ENCODE measurements at regions not wholly inside any gene's neighbourhood (a gene's known extent, or its start where the extent isn't known, plus 50 kb on each side); places are given as distances from the start of the nearest gene placed in this dataset.
"Not testable (repeated sequence)": the region's sequence is repeated elsewhere in the genome, so short reads cannot be mapped to it uniquely, and the experiment has no call there.

- no peak for DNase-seq (ENCODE audit: low spot score)
These were observed 51.2 kb upstream of the PRR5 start for GRCh38 chr22:44650806-44651205.

- DNase-seq (ENCODE audit: low spot score), result no peak
These were observed 53.0 kb upstream of the PRR5 start for GRCh38 chr22:44648821-44649565.

- no peak for DNase-seq (ENCODE audit: low spot score)
These were observed 53.8 kb upstream of the PRR5 start for GRCh38 chr22:44648085-44648820.

GRCh38 chr22:44647141-44647540, 54.9 kb upstream of the PRR5 start:
- no peak for DNase-seq (ENCODE audit: low spot score)

DNA sequence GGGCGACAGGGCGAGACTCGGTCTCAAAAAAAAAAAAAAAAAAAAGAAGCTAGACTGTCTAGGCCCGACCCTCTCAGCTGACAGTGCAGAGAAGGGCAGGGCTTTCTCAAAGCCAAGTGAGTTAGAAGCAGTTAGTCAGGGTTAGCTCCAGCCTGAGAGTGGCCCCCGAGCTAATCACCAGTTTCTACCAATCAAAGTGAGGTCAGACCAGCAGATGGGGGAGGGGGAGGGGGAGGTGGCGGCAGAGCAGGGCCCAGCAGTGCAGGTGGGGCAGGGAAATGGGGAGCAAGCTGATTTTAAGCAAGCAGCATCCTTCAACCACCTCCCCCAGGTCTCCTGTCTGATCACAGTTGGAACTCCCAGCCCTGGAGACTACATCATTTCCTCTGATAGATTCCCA, 55.3 kb upstream of the PRR5 start:
- DNase-seq (ENCODE audit: low spot score), result no peak

DNA sequence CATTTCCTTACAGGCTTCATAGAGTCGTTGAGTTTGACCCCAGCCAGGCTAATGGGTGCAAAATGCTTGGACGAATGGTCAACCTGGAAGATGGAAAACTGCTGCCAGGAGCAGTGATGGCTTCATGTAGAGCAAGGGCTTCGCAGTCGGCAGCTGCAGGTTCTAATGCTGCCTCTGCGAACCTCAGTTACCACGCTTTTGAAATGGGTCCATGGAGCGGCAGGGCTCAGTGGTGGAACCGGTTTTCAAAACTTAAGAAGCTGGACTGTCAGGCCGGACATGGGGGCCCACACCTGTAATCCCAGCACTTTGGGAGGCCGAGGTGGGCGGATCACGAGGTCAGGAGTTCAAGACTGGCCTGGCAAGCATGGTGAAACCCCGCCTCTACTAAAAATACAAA, 55.9 kb upstream of the PRR5 start:
- no peak for DNase-seq (ENCODE audit: low spot score)

- DNase-seq (ENCODE audit: low spot score), result no peak
These were observed 56.5 kb upstream of the PRR5 start for GRCh38 chr22:44645531-44645930.

- no peak for DNase-seq (ENCODE audit: low spot score)
These were observed 56.9 kb upstream of the PRR5 start for GRCh38 chr22:44645083-44645482.

DNA sequence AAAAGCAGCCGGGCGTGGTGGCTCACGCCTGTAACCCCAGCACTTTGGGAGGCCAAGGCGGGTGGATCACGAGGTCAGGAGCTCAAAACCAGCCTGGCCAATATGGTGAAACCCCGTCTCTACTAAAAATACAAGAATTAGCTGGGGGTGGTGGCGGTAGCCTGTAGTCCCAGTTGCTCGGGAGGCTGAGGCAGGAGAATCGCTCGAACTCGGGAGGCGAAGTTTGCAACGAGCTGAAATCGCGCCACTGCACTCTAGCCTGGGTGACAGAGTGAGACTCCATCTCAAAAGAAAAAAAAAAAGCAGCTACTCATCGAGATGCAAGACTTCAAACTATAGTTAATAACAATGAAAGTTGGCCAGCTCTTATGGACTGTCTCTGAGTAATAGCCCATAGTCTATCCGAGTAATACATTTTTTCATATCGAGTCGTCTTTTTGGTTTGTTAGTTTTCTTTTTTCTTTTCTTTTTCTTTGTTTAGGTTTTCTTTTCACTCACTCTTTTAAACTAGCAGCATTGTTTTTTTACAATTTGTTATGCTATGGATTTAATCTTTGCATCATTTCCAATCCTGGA, 58.4 kb upstream of the PRR5 start:
- DNase-seq (ENCODE audit: low spot score), result not testable (repeated sequence)

DNA sequence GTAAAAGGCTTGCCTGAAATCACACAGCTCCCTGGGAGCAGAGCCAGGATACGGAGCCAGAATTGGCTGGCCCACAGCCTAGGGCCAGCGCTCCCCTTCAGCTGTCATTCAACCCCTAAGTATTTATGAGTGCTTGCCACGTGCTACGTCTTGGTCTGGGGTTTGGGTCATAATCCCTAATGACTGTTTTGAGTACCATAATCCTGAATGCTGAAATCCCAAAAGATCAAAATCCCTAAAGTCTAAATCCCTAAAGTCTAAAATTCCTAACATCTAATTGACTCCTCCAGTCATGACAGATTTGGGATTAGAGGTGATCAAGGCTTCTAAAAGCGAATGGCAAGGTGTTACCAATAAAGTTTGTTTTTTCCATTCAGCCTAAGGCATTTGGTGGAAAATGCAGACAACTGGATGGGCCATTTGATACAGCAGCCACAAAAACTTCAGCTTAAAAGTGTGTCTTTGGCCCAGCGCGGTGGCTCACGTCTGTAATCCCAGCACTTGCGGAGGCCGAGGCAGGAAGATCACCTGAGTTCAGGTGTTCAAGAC, 59.8 kb upstream of the PRR5 start:
- peak; percentile 66 for DNase-seq (ENCODE audit: low spot score)

GRCh38 chr22:44640618-44641155, 61.3 kb upstream of the PRR5 start:
- DNase-seq (ENCODE audit: low spot score), result no peak

DNA sequence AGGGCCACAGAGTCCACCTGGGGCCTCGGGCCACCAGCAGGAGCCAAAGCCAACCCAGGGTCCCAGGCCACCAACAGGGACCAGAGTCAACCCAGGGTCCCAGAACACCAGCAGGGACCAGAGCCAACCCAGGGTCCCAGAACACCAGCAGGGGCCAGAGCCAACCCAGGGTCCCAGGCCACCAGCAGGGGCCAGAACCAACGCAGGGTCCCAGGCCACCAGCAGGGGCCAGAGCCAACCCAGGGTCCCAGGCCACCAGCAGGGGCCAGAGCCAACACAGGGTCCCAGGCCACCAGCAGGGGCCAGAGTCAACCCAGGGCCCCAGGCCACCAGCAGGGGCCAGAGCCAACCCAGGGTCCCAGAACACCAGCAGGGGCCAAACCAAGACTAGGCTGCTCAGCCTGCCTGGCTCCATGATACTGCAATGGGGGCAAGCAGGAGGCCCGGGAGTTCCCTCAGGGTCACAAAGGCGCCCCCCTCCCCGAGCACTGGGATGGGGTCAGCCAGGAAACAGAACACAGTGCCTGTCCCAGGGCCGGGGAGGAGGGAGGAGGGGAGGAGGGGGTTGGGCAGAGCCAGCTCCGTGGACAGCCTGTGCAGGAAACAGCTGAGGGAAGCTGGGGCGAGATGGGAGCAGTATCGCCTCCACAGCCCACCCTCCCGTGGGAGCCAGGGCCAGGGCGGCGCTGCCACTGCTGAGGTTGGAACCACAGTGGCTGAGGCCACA, 62.0 kb upstream of the PRR5 start:
- no peak for DNase-seq (ENCODE audit: low spot score)

GRCh38 chr22:44638971-44639760, 62.8 kb upstream of the PRR5 start:
- DNase-seq (ENCODE audit: low spot score), result no peak

DNA sequence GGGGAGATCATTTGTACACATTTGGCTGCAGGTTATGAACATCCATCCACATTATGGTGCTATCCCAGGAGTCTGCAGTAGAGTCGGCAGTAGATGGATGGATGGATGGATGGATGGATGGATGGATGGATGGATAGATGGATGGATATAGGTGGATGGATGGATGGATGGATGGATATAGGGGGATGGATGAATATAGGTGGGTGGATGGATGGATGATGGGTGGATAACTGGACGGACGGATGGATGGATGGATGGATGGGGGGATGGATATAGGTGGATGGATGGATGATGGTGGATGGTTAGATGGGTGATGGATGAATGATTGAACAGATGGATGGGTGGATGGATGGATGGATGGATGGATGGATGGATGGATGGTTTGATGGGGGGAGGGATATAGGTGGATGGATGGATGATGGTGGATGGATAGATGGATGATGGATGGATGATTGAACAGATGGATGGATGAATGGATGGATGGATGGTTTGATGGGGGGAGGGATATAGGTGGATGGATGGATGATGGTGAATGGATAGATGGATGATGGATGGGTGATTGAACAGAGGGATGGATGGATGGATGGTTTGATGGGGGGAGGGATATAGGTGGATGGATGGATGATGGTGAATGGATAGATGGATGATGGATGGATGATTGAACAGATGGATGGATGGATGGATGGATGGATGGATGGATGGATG, 65.3 kb upstream of the PRR5 start:
- not testable (repeated sequence) for DNase-seq (ENCODE audit: low spot score)

DNA sequence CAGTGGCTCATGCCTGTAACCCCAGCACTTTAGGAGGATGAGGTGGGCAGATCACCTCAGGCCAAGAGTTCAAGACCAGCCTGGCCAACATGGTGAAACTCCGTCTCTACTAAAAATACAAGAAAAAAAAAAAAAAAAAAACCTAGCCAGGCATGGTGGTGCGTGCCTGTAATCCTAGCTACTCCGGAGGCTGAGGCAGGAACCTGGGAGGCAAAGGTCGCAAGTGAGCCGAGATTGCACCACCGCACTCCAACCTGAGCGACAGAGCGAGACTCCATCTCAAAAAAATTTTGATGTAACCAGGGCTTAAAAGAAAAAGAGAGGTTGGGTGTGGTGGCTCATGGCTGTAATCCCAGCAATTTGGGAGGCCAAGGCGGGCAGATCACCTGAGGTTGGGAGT, 66.4 kb upstream of the PRR5 start:
- DNase-seq (ENCODE audit: low spot score), result not testable (repeated sequence)

- no peak for DNase-seq (ENCODE audit: low spot score)
These were observed 67.3 kb upstream of the PRR5 start for GRCh38 chr22:44634426-44635321.

GRCh38 chr22:44633647-44634046, 68.4 kb upstream of the PRR5 start:
- no peak for DNase-seq (ENCODE audit: low spot score)

DNA sequence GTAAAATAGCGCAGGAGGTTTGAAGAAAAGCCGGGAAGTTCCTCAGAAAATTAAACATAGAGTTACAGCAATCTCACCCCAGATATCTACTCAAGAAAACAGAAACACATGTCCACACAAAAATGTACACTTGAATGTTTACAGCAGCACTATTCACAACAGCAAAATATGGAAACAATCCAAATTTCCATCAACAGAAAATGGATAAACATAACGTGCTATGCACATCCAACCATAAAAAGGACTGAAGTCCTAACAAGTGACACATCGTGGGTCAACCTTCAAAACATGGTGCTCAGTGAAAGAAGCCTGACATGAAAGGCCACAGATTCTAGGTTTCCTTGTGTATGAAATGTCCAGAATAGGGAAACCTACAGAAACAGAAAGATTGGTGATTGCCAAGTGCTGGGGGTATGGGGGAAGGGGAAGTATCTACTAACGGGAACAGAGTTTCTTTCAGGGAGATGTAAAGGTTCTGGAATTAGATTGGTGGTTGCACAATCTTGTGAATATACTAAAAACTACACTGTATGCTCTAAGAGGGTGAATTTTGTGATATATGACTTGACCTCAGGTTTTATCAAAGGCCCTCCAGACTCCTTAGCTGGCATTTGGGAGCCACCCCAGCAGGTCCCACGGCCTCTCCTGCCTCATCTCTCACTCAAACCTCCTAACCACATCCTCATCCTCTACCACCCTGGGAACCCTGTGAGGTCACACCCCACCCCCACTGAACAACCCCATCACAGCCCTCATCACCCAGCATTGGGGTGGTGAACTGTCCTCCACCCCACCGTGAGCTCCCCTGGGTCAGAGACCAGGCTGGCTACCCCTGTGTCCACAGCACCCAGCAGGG, 69.2 kb upstream of the PRR5 start:
- no peak for DNase-seq (ENCODE audit: low spot score)

DNA sequence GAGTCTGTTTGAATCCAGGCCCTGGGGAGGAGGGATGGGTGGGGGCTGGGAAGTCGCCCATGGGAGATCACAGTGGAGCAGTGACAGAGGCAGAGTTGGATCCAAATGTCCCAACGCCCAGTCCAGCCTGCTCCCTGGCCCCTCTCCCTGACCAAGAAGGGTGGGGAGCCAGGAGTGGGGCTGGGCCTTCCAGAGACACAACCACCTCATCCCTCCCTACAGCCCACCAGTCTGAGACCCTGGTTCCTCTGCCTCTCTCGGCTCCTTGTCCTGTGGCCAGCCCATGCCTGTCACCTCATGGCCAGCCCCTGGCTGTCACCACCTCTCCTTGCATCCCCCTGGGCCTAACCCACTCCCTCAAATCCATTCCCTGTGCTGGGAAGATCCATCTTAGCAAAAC, 71.2 kb upstream of the PRR5 start:
- DNase-seq (ENCODE audit: low spot score), result no peak

All from D341Med (cell line).